Neural cell (in vitro differentiated cells): ENCODE measurements at regions not wholly inside any gene's neighbourhood (a gene's known extent, or its start where the extent isn't known, plus 50 kb on each side); places are given as distances from the start of the nearest gene placed in this dataset.

ENCODE experiments used
- H2AFZ ChIP-seq: fragments of 200-600, 300-800 bp; sonication (generic), shearing (Covaris generic); 2 replicates; pipeline ENCODE4 v1.6.0; 2014; ENCODE audit warnings: low read depth, mild to moderate bottlenecking, antibody characterized with exemption, low read length, moderate library complexity
- H3F3A ChIP-seq: fragments of 200-600 bp; shearing (Covaris generic); 2 replicates; pipeline ENCODE4 v1.6.1; 2016; ENCODE audit warnings: mild to moderate bottlenecking, moderate library complexity, mixed read lengths, antibody characterized with exemption, low read length; ENCODE audit not compliant: insufficient read depth, poor library complexity, severe bottlenecking
- H3K27ac ChIP-seq: fragments of 200-600, 300-800 bp; sonication (generic), shearing (Covaris generic); 2 replicates; pipeline ENCODE4 v1.5.1; 2014; ENCODE audit warnings: mild to moderate bottlenecking, low read length, moderate library complexity
- H3K27me3 ChIP-seq: fragments of 300-800, 200-600 bp; sonication (generic), shearing (Covaris generic); 2 replicates; pipeline ENCODE4 v1.6.0; 2014; ENCODE audit warnings: mild to moderate bottlenecking, low read depth, low read length, moderate library complexity; ENCODE audit not compliant: insufficient read depth
- H3K36me3 ChIP-seq: fragments of 300-800, 200-600 bp; sonication (generic), shearing (Covaris generic); 2 replicates; pipeline ENCODE4 v1.5.1; 2014; ENCODE audit warnings: mild to moderate bottlenecking, antibody characterized with exemption, low read length, moderate library complexity; ENCODE audit not compliant: insufficient read depth
- H3K4me2 ChIP-seq: fragments of 300-800, 200-600 bp; sonication (generic), shearing (Covaris generic); 2 replicates; pipeline ENCODE4 v1.6.0; 2014; ENCODE audit warnings: mild to moderate bottlenecking, low read length
- H3K4me3 ChIP-seq: fragments of 300-800, 200-600 bp; sonication (generic), shearing (Covaris generic); 2 replicates; pipeline ENCODE4 v1.5.1; 2014; ENCODE audit warnings: mild to moderate bottlenecking, low read length, moderate library complexity
- H3K79me2 ChIP-seq: fragments of 200-600 bp; shearing (Covaris generic); replicated peaks from 2 replicates; pipeline ENCODE4 v1.6.0; 2014; ENCODE audit warnings: mild to moderate bottlenecking, low read length, moderate library complexity; ENCODE audit not compliant: insufficient read depth
- H3K9ac ChIP-seq: fragments of 300-800, 200-600 bp; sonication (generic), shearing (Covaris generic); 2 replicates; pipeline ENCODE4 v1.6.1; 2016; ENCODE audit warnings: mild to moderate bottlenecking, low read length, mixed read lengths
- H3K9me2 ChIP-seq: fragments of 200-600 bp; shearing (Covaris generic); 2 replicates; pipeline ENCODE4 v1.6.1; 2016; ENCODE audit warnings: mild to moderate bottlenecking, low read length, mixed read lengths; ENCODE audit not compliant: insufficient read depth
- H3K9me3 ChIP-seq: fragments of 200-600, 300-800 bp; sonication (generic), shearing (Covaris generic); 2 replicates; pipeline ENCODE4 v1.6.1; 2016; ENCODE audit warnings: mild to moderate bottlenecking, mixed run types, low read length, moderate library complexity, mixed read lengths
- H4K20me1 ChIP-seq: fragments of 200-600 bp; shearing (Covaris generic); 2 replicates; pipeline ENCODE4 v1.6.1; 2016; ENCODE audit warnings: mild to moderate bottlenecking, mixed run types; ENCODE audit not compliant: insufficient read depth
- CTCF ChIP-seq: fragments of 450-650 bp; IDR thresholded peaks from 2 replicates; pipeline ENCODE4 v1.5.1; 2014; ENCODE audit warnings: antibody characterized with exemption, mild to moderate bottlenecking, moderate library complexity; ENCODE audit not compliant: poor library complexity, severe bottlenecking
- EP300 ChIP-seq: fragments of 450-650 bp; conservative IDR thresholded peaks from 2 replicates; pipeline ENCODE4 v1.6.1; 2014; ENCODE audit warnings: antibody characterized with exemption, mild to moderate bottlenecking, moderate library complexity; ENCODE audit not compliant: poor library complexity, severe bottlenecking
- EZH2 ChIP-seq: fragments of 200-600, 300-800 bp; shearing (Covaris generic), sonication (generic); IDR thresholded peaks from 2 replicates; pipeline ENCODE4 v1.6.1; 2014; ENCODE audit warnings: antibody characterized with exemption, low read length, borderline replicate concordance, mild to moderate bottlenecking; ENCODE audit not compliant: insufficient read depth, poor library complexity, severe bottlenecking
- MXI1 ChIP-seq: fragments of 450-650 bp; conservative IDR thresholded peaks from 2 replicates; pipeline ENCODE4 v1.6.1; 2014; ENCODE audit warnings: antibody characterized with exemption, mild to moderate bottlenecking; ENCODE audit not compliant: poor library complexity, severe bottlenecking
- POLR2AphosphoS5 ChIP-seq: IDR thresholded peaks from 2 replicates; pipeline ENCODE4 v1.6.1; 2012
- RAD21 ChIP-seq: fragments of 450-650 bp; conservative IDR thresholded peaks from 2 replicates; pipeline ENCODE4 v1.6.1; 2014; ENCODE audit warnings: antibody characterized with exemption, mild to moderate bottlenecking, moderate library complexity
- REST ChIP-seq: IDR thresholded peaks from 2 replicates; pipeline ENCODE4 v1.6.1; 2012; ENCODE audit warnings: borderline replicate concordance
- SMC3 ChIP-seq: fragments of 450-650 bp; conservative IDR thresholded peaks from 2 replicates; pipeline ENCODE4 v1.6.1; 2014; ENCODE audit warnings: antibody characterized with exemption, mild to moderate bottlenecking, moderate library complexity; ENCODE audit not compliant: poor library complexity
- TAF1 ChIP-seq: IDR thresholded peaks from 2 replicates; pipeline ENCODE4 v1.6.1; 2012; ENCODE audit warnings: low read depth

DNA sequence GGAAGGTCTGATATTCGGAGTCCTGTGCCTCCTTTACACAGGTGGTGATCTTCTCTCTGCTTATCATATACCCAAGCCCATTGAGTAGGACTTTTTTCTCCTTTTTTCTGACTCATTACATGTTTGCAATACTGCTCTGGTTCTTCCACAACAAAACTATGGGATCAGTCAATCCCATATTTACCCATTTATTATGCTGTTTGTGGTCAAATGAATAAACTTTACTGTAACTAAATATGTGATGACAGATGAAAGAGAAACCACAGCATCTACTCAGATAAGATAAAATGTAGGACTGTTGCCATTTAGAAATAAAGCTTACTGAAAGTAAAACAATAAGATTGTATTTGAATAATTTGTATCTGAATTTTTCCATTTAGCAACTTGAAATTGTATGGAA is 958.7 kb upstream of the FAT3 start:
- Histone ChIP-seq H3F3A (no peaks in the 10 kb centered on the region), H3K4me3 (no peak overlapping the region), H3K4me2 (no peak overlapping the region), H3K36me3 (no peaks in the 10 kb centered on the region), H3K9ac (no peak overlapping the region), H2AFZ (no peak overlapping the region), H4K20me1 (no peaks in the 10 kb centered on the region), H3K27me3 (no peaks in the 10 kb centered on the region), H3K9me3 (no peaks in the 10 kb centered on the region), H3K79me2 (no peaks in the 10 kb centered on the region), H3K27ac (no peak overlapping the region), H3K9me2 (no peaks in the 10 kb centered on the region)
- TF ChIP-seq CTCF (no peak), MXI1 (no peak), TAF1 (no peak), POLR2AphosphoS5 (no peak), REST (no peak), SMC3 (no peak), EZH2 (no peak), RAD21 (no peak), EP300 (no peak)

DNA sequence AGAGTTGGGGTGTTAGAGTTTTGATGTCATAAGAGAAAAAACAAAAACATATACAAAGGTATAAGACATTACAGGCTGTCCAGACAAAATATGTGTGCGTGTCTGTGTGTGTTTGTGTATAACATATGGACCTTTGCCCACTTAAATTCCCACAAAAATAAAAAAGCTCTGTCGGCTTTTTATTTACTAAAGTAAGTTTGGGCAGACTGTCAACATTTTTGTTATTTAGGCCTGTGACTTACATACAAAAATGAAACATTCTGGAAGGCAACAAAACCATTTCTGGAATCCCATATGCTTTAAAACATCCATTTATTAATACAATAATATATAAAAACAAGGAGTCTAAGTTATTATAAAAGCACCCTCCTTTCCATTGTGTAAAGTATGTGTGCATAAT is 960.1 kb upstream of the FAT3 start:
- no peaks in the 10 kb centered on the region for H3F3A ChIP-seq
- no peaks in the 10 kb centered on the region for H3K9me3 ChIP-seq
- H3K4me2 ChIP-seq: no peak overlapping the region
- no peak overlapping the region for H3K27ac ChIP-seq
- TF ChIP-seq REST (no peak), EZH2 (no peak), RAD21 (no peak), TAF1 (no peak), MXI1 (no peak), SMC3 (no peak), CTCF (no peak), POLR2AphosphoS5 (no peak), EP300 (no peak)
- no peaks in the 10 kb centered on the region for H4K20me1 ChIP-seq
- no peaks in the 10 kb centered on the region for H3K27me3 ChIP-seq
- H3K9me2 ChIP-seq: no peaks in the 10 kb centered on the region
- H2AFZ ChIP-seq: no peak overlapping the region
- H3K9ac ChIP-seq: no peak overlapping the region
- H3K79me2 ChIP-seq: no peaks in the 10 kb centered on the region
- no peak overlapping the region for H3K4me3 ChIP-seq
- no peaks in the 10 kb centered on the region for H3K36me3 ChIP-seq
